ENCODE measurements at regions not wholly inside any gene's neighbourhood (a gene's known extent, or its start where the extent isn't known, plus 50 kb on each side); places are given as distances from the start of the nearest gene placed in this dataset.

DNA sequence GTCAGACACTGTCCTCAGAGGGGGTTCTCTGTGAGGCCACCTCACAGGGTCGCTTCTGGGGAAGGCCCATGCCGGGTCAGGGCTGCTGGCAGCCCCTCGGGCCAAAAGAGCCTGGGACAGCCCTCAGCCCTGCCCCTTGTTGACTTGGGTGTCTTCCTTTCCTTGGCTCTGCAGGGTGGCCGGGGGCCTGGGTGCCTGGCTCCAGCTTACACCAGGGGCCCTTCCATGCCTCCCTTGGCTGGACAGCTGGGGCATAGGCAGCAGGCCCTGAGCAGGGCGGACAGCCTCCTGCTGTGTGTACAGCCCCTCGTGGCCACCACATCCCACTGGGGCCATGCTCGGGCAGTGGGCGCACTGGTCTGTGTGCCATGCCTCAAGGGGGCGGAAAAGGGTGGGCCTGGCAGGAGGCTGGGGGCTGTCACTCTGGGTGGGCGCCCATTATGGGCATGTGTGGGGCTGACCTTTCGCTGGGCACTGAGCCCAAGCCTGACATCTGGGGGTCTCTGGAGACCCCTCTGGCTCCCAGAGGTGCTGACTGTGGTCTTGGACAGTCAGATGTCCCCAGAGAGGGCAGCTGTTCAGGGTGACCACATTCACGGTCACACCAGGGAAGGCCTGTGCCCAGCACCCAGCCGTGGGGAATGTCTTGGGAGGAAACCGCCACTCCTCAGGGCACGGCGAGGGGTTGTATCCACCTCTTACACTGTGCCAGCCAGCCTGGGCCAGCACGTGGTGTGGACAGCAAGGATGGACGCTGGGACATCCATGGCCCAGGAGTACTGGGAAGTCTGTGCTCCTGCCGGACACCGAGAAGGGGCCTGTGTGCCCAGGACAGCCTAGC, 313.3 kb downstream of the TMEM121 start (continued):
- TF ChIP-seq, protein P1, sequence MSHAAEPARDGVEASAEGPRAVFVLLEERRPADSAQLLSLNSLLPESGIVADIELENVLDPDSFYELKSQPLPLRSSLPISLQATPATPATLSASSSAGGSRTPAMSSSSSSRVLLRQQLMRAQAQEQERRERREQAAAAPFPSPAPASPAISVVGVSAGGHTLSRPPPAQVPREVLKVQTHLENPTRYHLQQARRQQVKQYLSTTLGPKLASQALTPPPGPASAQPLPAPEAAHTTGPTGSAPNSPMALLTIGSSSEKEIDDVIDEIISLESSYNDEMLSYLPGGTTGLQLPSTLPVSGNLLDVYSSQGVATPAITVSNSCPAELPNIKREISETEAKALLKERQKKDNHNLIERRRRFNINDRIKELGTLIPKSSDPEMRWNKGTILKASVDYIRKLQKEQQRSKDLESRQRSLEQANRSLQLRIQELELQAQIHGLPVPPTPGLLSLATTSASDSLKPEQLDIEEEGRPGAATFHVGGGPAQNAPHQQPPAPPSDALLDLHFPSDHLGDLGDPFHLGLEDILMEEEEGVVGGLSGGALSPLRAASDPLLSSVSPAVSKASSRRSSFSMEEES (CRISPR knock-in tag; IDR thresholded peaks at IDR 0.05): no peak
- TF ChIP-seq ZNF343 (CRISPR knock-in tag; IDR thresholded peaks at IDR 0.05) (no peak), FOXM1 (CRISPR knock-in tag; IDR thresholded peaks at IDR 0.05) (no peak), ZNF432 (CRISPR knock-in tag; IDR thresholded peaks at IDR 0.05; ENCODE audit: borderline replicate concordance) (no peak), TOPORS (CRISPR knock-in tag; IDR thresholded peaks at IDR 0.05) (no peak)

- no peaks in the 10 kb centered on the region for H3K79me2 ChIP-seq (ENCODE audit: insufficient read depth, low read length)
- intact Hi-C loops (cut with micrococcal nuclease; ENCODE audit: unreplicated experiment) (no loop called here), in situ Hi-C loops (cut with HindIII; ENCODE audit: extremely low pct_ligation_motif_present, low pct_unique_long_range_greater_than_20kb) (no loop called here)
- 29% methylated on average over 11 of the region's 32 CpGs for WGBS (ENCODE audit: low lambda C conversion rate)
- ATAC-seq: no peak
- H3K27me3 ChIP-seq (ENCODE audit: control insufficient read depth in 1 of 2, insufficient read depth in 2 of 2, low read length in 2 of 2): peaks cover 9 to 61% of the 10 kb centered on the region in 2 experiments; a peak in 4 of 5 replicates
- no TSS peak for BruUV-seq (replicated peaks)
- H3K9me3 ChIP-seq (ENCODE audit: low read length): no peaks in the 10 kb centered on the region
- no peak for DNase-seq (ENCODE audit: low spot score)
- H3K4me3 ChIP-seq (replicated peaks in 1 of 3; ENCODE audit: insufficient read depth in 1 of 3, low read depth in 2 of 3, low read length in 3 of 3): no peak overlapping the region
- no peaks in the 10 kb centered on the region for H3K36me3 ChIP-seq (replicated peaks in 1 of 2; ENCODE audit: control insufficient read depth in 1 of 2, insufficient read depth in 2 of 2, low read length in 2 of 2)
- no peak overlapping the region for H3K9ac ChIP-seq (ENCODE audit: insufficient read depth, low read depth, low read length)
- no peak for FAIRE-seq
- no peak overlapping the region for H2AFZ ChIP-seq (ENCODE audit: low read length)
- H3K27ac ChIP-seq (ENCODE audit: extremely low read length, insufficient read depth, low read length): no peak overlapping the region
- CTCF ChIA-PET (ENCODE audit: low intra/inter-chr PET ratio, low total read pairs): no interaction called here
- H4K20me1 ChIP-seq (ENCODE audit: insufficient read depth, low read length): no peaks in the 10 kb centered on the region
- H3K4me2 ChIP-seq (ENCODE audit: low read depth, low read length): no peak overlapping the region
- POLR2A ChIA-PET: no interaction called here
- no peaks in the 10 kb centered on the region for H3K4me1 ChIP-seq (ENCODE audit: insufficient read depth, low read length)
- TF ChIP-seq TARDBP (CRISPR knock-in tag; IDR thresholded peaks at IDR 0.05): no peak
- no peak for TF ChIP-seq ZBTB42 (CRISPR knock-in tag; IDR thresholded peaks at IDR 0.05)
- TF ChIP-seq, protein P2, sequence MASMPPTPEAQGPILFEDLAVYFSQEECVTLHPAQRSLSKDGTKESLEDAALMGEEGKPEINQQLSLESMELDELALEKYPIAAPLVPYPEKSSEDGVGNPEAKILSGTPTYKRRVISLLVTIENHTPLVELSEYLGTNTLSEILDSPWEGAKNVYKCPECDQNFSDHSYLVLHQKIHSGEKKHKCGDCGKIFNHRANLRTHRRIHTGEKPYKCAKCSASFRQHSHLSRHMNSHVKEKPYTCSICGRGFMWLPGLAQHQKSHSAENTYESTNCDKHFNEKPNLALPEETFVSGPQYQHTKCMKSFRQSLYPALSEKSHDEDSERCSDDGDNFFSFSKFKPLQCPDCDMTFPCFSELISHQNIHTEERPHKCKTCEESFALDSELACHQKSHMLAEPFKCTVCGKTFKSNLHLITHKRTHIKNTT (CRISPR knock-in tag; IDR thresholded peaks at IDR 0.05): no peak
- TF ChIP-seq GPBP1L1 (CRISPR knock-in tag; IDR thresholded peaks at IDR 0.05): no peak
- TF ChIP-seq HNF1A (IDR thresholded peaks at IDR 0.05; ENCODE audit: low read depth): no peak
- no peak for TF ChIP-seq HNF1A (CRISPR knock-in tag; IDR thresholded peaks at IDR 0.05; ENCODE audit: borderline replicate concordance)
- TF ChIP-seq ZNF224 (CRISPR knock-in tag; IDR thresholded peaks at IDR 0.05): no peak
- TF ChIP-seq GTF3A (CRISPR knock-in tag; conservative IDR thresholded peaks at IDR 0.05): no peak
- no peak for TF ChIP-seq ZNF234 (CRISPR knock-in tag; conservative IDR thresholded peaks at IDR 0.05)
Measured at GRCh38 chr14:105840266-105841021, 314.1 kb downstream of the TMEM121 start.

All from HepG2 (cell line).